ELF-1 (cell line): ENCODE measurements at regions not wholly inside any gene's neighbourhood (a gene's known extent, or its start where the extent isn't known, plus 50 kb on each side); places are given as distances from the start of the nearest gene placed in this dataset.
"Not testable (repeated sequence)": the region's sequence is repeated elsewhere in the genome, so short reads cannot be mapped to it uniquely, and the experiment has no call there.

Source experiments
- DNase-seq: peaks from one replicate; pipeline ENCODE4 v3.0.0-alpha.2; 2016; ENCODE audit warnings: low read depth, low spot score

DNA sequence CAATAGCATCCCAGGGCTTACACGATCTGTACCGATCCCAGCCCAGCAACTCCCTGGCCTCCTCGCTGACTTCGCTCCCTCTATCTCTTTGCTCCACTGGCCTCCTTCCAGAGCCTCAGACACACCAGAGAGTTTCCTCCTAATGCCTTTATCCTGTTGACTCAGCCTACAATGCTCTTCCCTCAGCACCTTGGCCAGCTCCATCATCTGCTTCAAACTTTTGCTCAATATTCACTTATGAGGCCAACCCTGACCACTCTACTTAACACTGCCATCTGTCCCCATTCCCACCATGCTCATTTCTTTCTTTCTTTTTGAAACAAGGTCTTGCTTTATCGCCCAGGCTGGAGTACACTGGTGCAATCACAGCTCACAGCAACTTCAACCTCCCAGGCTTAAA lies 180.9 kb downstream of the CEP170 start:
- DNase-seq, result not testable (repeated sequence)

DNA sequence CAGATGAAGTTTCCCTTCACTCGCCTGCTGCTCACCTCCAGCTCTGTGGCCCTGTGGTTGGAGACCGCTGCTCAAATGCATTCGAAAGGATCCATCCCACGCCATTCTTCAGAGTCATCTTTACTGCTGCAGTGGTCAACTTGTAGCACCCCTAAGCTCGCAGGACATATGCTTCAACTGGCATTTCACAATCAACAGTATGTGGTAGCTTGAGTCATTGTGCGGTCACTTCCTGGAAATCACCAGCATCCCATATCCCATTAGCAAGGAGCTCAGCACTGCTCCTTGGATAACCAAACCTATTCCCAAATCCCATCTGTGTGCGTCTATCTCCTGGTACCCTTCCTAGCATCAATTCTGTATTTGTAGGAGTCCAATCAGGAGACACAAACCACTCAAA lies 188.0 kb downstream of the CEP170 start:
- DNase-seq, result not testable (repeated sequence)

DNA sequence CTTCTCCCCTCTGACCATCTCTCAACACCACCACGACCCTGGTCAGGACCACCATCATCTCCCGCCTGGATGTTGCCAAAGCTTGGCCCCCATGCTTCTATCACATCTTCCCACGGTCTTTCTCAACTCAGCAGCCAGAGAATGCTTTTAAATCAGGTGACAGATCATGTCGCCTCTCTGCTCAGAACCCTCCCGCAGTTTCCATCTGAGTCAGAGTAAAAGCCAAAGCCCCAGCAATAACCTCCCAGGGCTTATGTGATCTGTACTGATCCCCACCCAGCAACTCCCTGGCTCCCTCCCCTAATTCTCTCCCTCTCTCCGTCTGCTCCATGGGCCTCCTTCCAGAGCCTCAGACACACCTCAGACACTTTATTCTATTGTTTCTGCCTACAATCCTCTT lies 193.1 kb downstream of the CEP170 start:
- not testable (repeated sequence) for DNase-seq

DNA sequence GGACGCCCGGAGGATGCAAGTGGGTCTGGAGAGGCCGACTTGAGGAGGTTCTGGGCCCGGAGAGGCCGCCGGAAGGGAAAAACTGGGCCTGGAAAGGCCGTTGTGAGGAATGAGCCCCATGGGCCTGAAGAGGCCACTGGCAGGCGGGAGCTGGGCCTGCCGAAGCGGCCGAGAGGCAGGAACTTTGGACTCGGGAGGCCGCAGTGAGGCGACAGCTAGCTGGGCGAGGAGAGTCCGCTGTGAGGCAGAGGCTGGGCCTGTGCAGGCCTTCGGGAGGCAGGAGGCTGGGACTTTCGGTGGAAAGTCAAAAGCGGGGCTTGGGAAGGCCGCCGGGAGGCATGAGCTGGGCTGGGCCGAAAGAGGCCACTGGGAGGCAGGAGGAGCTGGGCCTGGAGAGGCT lies 199.6 kb downstream of the CEP170 start:
- DNase-seq, result not testable (repeated sequence)

DNA sequence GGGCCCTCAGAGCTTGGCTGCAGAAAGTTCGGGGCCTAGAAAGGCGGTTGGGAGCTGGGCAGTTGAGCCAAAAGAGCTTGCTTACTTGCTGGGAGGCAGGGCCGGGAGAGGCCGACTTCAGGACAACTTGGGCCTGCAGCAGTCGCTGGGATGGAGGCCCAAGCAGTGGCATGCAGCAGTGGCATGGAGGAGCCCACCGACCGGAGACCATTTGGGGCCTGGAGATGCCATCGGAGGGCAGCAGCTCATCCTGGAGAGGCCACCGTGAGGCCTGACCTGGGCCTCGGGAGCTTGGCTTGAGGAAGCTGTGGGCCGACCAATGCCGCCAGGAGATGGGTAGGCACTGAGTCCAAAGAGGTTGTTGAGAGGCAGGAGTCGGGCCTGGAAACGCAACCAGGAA lies 200.0 kb downstream of the CEP170 start:
- DNase-seq, result not testable (repeated sequence)

DNA sequence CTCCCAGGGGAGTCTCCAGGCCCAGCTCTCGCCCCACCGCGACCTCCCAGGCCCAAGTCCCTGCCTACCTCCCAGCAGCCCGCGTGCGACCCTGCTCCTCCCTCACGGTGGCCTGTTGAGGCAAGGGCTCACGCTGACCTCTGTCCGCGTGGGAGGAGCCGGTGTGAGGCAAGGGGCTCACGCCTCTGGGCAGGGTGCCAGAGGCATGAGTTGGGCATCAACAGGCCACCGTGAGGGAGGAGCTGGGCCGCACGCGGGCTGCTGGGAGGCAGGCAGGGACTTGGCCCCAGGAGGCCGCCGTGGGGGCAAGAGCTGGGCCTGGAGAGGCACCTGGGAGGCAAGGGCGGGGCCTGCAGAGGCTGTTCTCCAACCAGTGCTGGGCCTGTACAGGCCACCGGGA lies 200.4 kb downstream of the CEP170 start:
- DNase-seq, result not testable (repeated sequence)

DNA sequence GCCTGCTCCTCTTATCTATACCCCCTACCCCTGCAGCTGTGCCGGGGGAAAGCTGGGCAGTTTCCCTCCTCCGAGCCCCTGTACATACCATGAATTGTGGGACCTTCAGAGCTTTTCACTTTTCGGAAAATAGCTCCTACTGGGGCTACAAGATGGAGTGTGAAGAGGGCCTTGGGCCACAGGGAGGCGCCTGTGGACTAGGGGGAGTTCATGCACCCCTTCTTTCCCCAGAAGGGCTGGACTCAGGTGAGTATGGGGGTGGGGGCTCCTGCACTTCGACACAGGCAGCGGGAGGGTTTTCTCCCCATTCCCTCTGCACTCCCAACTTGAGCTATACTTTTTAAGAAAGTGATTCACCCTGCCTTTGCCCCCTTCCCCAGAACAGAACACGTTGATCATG lies 202.0 kb downstream of the CEP170 start:
- DNase-seq, result not testable (repeated sequence)

DNA sequence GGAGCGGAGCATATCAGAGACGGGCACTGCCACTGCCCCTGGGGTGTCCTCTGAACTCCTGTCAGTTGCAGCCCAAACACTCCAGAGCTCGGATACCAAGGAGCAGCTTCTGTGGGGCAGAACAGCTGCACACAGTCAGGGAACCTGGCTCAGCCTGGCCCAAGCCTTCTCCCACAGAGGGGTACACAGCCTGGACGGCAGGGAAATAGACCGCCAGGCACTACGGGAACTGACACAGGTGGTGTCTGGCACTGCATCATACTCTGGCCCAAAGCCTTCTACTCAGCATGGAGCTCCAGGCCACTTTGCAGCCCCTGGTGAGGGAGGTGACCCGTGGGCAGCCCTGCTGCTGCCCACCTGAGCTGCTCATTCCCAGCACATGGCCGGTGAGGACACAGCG lies 204.5 kb downstream of the CEP170 start:
- not testable (repeated sequence) for DNase-seq

DNA sequence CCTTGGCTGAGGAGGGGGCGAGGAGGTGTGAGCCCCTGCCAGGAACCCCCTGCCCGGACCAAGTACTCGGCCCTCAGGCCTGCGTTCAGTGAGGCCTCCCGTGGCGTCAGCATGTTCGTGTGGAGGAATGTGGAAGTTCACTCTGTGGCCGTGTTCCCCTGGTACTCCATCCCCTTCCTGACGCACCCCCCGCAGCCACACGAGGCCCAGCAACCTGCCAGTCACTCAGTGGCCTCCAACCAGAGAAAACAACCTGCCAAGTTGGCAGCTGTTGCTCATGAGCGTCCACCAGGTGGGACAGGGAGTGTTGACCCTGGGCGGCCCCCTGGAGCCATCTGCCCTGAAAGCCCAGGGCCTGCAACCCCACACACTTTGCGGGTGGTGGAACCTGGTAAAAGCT lies 205.4 kb downstream of the CEP170 start:
- not testable (repeated sequence) for DNase-seq

DNA sequence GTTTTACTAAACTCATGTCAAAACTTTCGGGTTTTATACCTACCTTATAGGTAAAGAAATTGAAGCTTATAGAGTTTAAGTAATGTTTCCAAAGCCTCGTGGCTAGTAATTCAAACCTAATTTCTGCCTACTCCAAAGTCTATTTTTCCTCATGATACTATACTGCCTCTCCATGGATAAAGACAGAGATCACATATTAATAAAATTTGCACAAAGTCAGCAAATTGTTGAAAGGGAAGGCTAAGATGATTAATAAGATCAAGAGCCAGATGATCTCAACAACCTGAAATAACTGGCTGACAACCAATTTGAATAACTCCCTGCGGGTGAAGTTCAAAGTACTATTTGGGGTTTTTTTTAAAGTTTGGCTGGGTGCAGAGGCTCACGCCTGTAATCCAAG lies 233.7 kb downstream of the CEP170 start:
- DNase-seq, result not testable (repeated sequence)

DNA sequence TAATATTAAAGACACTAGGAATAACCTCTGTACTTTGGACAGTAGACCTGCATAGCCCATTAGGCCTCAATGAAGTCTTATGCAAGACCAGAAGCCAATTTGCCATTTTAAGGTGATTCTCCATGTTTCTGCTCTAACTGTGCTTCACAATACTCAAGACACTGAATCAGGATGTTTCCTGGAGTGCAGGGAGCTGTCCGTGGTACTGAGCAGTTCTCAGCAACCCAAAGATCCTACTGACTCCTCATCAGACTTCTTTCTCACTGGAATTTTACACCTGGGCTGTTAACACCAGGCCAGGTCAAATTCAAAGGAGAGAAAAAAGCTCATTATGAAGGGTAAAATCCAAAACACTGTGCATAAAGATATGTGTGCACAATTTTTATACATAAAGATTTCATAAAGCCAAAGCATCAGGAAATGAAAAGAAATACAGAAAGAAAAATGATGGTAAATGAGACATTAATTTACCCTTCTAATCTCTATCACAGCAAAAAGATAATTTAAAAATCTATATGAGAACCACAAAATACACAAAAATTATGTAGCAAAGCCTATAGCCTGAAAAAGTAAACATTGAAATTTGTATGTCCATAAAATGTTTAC lies 235.9 kb downstream of the CEP170 start:
- not testable (repeated sequence) for DNase-seq

DNA sequence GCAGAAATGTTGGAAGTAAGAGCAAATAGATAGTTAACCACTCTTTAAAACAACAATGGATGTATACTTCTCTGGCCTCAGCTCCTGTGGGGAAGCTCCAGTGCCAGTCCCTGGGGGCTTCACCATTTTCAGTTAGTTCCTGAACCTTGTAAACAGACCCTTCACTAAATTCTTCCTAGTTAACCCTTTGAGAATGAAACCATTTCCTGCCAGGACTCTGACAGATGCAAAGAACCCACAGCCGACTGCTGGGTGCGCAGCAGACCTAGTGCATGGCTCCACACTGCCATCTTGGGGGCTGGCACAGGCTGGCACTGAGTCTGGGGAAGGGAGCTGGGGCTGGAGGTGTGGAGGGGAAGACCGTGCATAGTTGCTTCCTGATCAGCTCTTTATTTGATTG lies 244.4 kb downstream of the CEP170 start:
- DNase-seq, result peak; percentile 15

DNA sequence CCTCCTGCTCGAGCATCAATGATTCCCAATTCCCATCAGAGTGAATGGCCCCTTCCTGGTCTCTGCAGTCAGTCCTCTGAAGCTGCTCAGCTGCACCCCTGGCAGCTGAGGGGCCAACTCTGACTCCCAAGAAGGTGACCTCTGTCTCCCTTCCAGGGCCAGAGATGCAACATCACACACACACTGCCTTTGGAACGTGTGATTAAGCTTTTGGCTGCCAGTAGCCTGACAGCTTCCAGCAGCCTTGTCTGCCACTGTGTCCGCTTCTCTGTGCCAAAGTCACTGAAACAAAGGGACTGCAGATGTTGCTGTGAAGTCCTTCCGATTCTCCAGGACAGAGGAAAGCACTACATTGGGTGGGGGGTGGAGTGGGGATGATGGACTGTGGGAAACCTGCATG lies 254.1 kb downstream of the CEP170 start:
- DNase-seq, result not testable (repeated sequence)

DNA sequence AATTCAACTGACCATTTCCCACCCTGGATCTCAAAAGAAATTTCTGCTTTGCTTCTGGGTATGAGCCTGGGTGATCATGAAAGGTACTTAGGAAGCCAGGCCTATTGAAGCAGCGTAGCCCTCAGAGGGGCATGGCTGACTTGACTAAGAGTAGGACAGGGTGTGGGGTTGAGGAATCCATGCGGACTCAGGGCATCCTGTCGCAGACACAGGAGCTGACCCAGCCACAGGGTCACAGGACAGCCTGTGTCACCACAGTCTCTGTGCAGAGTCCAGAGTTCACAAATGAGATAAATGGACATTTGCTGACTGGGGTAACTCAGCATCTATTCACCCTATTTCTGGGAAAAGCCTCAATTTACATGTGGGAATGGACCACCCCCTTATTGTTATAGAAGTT lies 262.3 kb downstream of the CEP170 start:
- DNase-seq, result not testable (repeated sequence)

DNA sequence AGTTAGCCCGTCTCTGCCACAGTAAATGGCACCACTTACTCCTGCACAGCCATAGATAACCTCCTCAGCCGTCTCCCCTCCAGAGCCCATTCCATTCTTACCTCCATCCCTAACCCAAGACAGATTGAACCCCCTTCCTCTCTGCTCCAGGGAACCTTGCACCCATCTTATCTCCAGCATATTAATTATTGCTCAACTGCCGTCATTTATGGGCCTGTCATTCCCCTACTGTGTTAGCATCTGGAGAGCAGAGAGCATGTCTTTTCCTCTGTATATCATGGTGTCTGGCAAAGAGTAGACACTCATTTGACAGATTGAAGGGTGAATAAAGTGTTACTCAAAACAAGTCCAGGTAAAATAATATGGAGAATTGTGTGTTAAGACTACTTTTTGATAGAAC lies 270.0 kb downstream of the CEP170 start:
- not testable (repeated sequence) for DNase-seq

DNA sequence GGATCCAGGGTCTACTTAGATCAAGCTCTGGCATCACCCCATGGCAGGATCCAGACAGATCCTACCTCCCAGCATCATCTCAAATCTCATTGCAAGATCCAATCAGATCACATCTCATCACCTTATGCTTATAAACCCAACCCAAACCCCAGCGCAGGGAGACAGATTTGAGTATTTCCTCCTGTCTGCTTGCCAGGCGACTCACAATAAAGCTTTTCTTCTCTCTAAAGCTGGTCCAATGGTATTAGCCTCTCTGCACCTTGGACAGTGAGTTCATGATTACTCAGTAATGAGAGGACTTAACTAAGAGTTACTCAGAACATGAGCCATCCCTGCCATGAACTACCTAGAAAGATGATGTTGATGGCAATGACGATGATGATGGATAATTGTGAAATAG lies 281.7 kb downstream of the CEP170 start:
- DNase-seq, result not testable (repeated sequence)

DNA sequence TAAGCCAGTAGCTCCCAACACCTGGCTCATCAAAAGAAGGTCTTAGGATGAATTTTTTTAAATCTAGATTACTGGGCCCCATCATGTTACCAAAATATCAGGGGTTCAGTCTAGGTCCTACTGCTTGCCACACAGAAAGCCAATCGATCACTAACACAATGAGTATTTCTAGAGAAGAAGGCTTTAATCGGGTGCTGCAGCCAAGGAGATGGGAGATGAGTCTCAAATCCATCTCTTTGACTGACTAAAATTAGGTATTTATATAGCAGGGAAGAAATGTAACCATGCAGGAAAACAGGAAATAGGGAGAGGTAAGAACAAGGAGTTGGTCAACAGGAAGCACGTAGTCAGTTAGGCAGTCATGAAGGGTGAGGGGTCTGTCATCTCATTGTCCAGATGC lies 288.2 kb downstream of the CEP170 start:
- no peak for DNase-seq

DNA sequence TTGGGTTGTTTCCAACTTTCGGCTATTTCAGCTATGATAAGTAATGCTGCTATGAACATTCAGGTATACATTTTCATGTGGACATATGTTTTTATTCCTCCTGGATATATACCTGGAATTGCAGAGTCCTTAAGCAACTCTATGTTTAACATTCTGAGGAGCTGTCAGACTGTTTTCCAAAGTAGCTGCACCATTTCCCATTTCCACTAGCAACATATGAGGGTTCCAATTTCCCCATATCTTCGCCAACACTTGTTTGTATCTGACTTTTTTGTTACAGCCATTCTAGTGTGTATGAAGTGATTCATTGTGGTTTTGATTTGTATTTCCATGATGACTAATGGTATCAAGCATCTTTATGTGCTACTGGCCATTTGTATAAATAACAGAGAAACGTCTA lies 295.7 kb downstream of the CEP170 start:
- not testable (repeated sequence) for DNase-seq

DNA sequence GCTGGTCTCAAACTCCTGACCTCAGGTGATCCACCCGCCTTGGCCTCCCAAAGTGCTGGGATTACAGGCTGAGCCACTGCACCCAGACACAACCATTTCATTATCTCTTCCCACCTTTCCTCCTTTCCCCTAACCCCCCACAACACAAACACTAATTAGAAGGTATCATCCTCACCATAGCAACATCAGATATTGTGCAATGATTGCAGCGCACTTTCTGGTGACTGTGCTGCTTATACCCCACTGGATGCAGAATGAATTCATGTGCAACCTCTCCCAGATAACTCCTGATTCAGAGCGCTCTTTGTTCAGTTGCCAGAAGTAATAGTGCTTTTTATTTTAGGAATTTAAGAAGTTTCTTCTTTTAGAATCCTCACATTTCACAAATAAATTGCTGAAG lies 300.1 kb downstream of the CEP170 start:
- not testable (repeated sequence) for DNase-seq

DNA sequence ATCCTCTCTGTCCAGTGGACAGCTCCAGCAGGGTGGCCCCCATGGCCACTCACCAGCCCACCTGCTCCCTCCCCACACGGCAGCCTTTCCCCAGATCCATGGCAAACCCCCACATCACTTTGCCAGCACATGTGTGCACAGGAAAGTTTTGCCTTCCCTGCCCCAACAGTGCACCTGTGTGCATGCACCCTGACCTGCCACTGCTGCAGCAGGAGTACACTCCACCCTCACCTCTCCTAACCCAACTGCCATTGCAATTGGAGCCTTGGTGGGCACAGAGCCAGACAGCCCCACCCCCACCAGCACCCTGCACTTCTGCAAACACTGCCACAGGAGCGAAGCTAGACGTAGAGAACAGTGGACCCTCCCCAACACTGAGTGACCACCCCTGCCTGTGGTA lies 308.9 kb downstream of the CEP170 start:
- no peak for DNase-seq

DNA sequence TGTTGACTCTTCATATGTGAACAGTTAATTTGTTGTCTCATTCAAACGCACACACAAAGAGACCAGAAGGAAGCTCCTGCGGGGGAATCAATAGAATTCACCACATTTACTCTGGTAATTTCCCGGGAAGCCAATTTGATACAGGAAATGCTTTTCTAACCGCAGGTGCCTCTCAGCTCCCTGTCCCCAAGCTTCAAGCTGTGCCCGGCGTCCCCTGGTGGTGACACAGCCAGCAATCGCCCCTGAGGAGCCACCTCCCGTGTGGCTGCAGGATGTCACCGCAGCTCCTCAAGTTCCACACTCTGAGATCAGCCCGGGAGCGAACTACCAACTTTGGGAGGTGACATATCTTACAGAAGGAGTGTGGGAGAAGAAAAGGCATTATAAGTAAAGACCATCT lies 318.4 kb downstream of the CEP170 start:
- peak; percentile 47 for DNase-seq

DNA sequence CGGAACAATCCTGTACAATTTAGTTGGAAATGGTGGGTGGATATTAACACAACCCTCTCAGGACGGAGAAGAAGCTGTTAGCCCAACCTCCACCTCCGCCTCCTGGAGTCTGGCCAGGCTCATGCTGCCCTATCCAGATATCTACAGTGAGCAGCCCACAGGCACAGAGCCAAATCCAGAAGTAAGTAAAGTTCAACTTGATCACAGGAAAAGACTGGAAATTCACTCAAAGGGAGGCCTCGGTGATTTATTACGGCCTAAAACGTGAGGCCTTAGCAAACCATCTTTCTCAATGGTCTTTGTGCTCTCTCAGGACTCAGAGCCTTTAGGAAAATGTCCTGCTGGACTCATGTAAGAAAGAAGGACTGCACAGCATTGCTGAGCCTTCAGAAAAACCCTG lies 330.4 kb downstream of the CEP170 start:
- not testable (repeated sequence) for DNase-seq

DNA sequence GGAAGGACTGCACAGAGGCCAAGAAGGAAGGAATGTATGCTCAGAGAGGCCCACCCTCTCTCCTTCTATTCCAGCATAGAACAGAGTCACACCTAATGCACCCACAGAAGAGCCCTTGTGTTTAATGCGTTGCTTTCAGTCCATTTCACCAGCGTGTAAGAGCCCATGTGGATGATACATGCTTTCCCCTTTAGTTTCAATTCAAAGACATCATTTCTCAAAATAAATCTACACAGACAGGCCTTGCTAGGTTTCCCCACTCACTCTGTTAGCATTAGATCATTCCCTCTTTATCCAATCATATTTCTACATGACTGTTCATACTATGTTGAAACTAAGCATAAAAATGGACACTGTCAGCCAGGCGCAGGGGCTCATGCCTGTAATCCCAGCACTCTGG lies 331.5 kb downstream of the CEP170 start:
- not testable (repeated sequence) for DNase-seq

DNA sequence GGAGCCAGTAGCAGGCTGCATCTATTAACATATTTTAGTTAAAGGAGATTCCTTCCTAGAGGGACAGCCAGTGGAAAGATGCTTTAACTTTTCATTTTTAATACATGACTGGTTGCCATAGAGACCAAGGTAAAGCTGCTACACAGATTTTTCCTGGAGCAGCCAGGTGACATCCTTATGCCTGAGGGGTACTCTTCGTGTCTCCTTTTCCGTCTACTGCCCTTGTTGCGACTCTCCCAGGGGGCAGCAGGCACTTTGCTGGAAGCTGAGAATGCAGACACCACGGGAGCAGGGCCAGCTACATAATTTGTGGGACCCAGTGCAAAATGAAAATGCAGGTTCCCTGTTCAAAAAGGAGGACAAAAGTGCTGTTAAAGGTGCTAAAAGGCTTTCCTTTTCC lies 340.4 kb downstream of the CEP170 start:
- DNase-seq, result peak; percentile 2
